SJCRH30 (cell line): ENCODE measurements at regions not wholly inside any gene's neighbourhood (a gene's known extent, or its start where the extent isn't known, plus 50 kb on each side); places are given as distances from the start of the nearest gene placed in this dataset.

ENCODE experiments used
- DNase-seq, 2 experiments: peaks; one replicate each; pipeline ENCODE4 v3.0.0-alpha.2; 2015 to 2020
- H3K27ac ChIP-seq: fragments of 250-450 bp; sonication (Bioruptor Pico); 2 replicates; pipeline ENCODE4 v1.5.1; 2020; ENCODE audit warnings: mild to moderate bottlenecking, moderate library complexity
- H3K27me3 ChIP-seq: fragments of 250-450 bp; sonication (Bioruptor Pico); 2 replicates; pipeline ENCODE4 v1.5.1; 2020; ENCODE audit warnings: mild to moderate bottlenecking, moderate library complexity
- H3K36me3 ChIP-seq: fragments of 250-450 bp; sonication (Bioruptor Pico); 2 replicates; pipeline ENCODE4 v1.5.1; 2020; ENCODE audit warnings: mild to moderate bottlenecking, moderate library complexity
- H3K4me1 ChIP-seq: fragments of 250-450 bp; sonication (Bioruptor Pico); 2 replicates; pipeline ENCODE4 v1.5.1; 2020; ENCODE audit warnings: mild to moderate bottlenecking, moderate library complexity
- H3K4me3 ChIP-seq: fragments of 250-450 bp; sonication (Bioruptor Pico); 2 replicates; pipeline ENCODE4 v1.5.1; 2020; ENCODE audit warnings: mild to moderate bottlenecking, moderate library complexity
- H3K9me3 ChIP-seq: fragments of 250-450 bp; sonication (Bioruptor Pico); replicated peaks from 2 replicates; pipeline ENCODE4 v1.5.1; 2020; ENCODE audit warnings: mild to moderate bottlenecking, moderate library complexity

DNA sequence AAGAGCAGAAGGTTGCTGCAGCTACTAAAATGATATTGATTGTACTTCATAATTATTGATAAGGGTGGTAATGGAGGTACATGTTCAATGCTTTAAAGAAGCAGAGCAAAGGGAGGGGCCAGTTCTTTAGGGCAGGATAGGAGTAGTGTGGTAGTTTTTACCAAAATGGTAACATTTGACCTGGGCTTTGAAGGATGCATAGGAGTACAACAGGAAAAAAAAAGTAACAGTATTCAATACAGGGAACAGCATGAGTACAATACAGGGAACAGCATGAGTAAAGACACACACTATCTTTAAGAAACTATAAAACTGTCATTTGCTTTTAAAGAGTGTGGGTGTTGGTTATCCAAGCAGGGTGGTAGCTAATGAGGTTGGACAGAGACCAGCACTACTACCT, 215.0 kb upstream of the CRY1 start:
- Histone ChIP-seq H3K27me3 (peaks cover 6% of the 10 kb centered on the region; the same call in 1 of the 2 replicates), H3K36me3 (no peaks in the 10 kb centered on the region), H3K9me3 (no peaks in the 10 kb centered on the region; the same call in 1 of the 2 replicates), H3K4me1 (no peaks in the 10 kb centered on the region), H3K27ac (no peak overlapping the region), H3K4me3 (no peak overlapping the region)
- DNase-seq = no peak

GRCh38 chr12:107309020-107309419, 215.7 kb upstream of the CRY1 start:
- Histone ChIP-seq H3K36me3 (no peaks in the 10 kb centered on the region), H3K4me1 (no peaks in the 10 kb centered on the region), H3K27ac (no peak overlapping the region), H3K27me3 (peaks cover 6% of the 10 kb centered on the region; the same call in 1 of the 2 replicates), H3K4me3 (no peak overlapping the region), H3K9me3 (no peaks in the 10 kb centered on the region; the same call in 1 of the 2 replicates)
- DNase-seq = no peak

- no peak for DNase-seq
- peaks cover 6% of the 10 kb centered on the region; the same call in 1 of the 2 replicates for H3K27me3 ChIP-seq
These were observed 217.3 kb upstream of the CRY1 start for GRCh38 chr12:107310621-107311020.

DNA sequence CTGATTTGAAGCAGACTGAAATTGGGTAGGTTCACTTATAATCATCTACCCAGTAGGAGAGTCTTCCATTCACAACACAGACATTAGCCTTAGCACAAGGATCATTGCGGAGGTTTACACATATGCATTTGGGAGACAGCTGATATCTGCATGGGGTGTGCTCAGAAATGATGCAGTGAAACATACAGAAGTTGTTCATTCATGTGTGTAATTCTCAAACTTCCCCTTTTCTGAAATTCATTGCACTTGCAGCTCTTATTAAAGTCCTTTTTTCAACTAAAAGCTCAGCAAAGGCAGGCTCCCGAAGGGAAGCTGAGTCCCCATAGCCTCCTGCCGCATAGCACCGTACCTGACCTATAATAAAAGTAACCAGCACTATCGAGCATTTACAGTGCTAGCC, 218.3 kb upstream of the CRY1 start:
- no peak for DNase-seq
- no peaks in the 10 kb centered on the region; the same call in 1 of the 2 replicates for H3K9me3 ChIP-seq
- H3K27ac ChIP-seq = no peak overlapping the region
- H3K27me3 ChIP-seq = peaks cover 6% of the 10 kb centered on the region; the same call in 1 of the 2 replicates
- H3K36me3 ChIP-seq = no peaks in the 10 kb centered on the region
- no peaks in the 10 kb centered on the region for H3K4me1 ChIP-seq
- no peak overlapping the region for H3K4me3 ChIP-seq

More at GRCh38 chr12:107310621-107311020, 217.3 kb upstream of the CRY1 start:
- no peaks in the 10 kb centered on the region; the same call in 1 of the 2 replicates for H3K9me3 ChIP-seq
- H3K4me1 ChIP-seq = no peaks in the 10 kb centered on the region
- no peaks in the 10 kb centered on the region for H3K36me3 ChIP-seq
- H3K27ac ChIP-seq = no peak overlapping the region
- H3K4me3 ChIP-seq = no peak overlapping the region

GRCh38 chr12:107317751-107318555, 224.6 kb upstream of the CRY1 start:
- no peaks in the 10 kb centered on the region for H3K36me3 ChIP-seq
- no peaks in the 10 kb centered on the region for H3K4me1 ChIP-seq
- H3K9me3 ChIP-seq = no peaks in the 10 kb centered on the region
- peaks cover 3% of the 10 kb centered on the region; the same call in 1 of the 2 replicates for H3K27me3 ChIP-seq
- peak; percentile 69 to 75 for DNase-seq
- H3K4me3 ChIP-seq = peak overlapping the region; percentile 56
- no peak overlapping the region for H3K27ac ChIP-seq

GRCh38 chr12:107318556-107318805, 225.1 kb upstream of the CRY1 start:
- Histone ChIP-seq H3K27me3 (no peaks in the 10 kb centered on the region; the same call in 1 of the 2 replicates), H3K9me3 (no peaks in the 10 kb centered on the region), H3K27ac (no peak overlapping the region), H3K4me3 (peak overlapping the region; percentile 56), H3K36me3 (no peaks in the 10 kb centered on the region), H3K4me1 (no peaks in the 10 kb centered on the region)
- DNase-seq = no peak

DNA sequence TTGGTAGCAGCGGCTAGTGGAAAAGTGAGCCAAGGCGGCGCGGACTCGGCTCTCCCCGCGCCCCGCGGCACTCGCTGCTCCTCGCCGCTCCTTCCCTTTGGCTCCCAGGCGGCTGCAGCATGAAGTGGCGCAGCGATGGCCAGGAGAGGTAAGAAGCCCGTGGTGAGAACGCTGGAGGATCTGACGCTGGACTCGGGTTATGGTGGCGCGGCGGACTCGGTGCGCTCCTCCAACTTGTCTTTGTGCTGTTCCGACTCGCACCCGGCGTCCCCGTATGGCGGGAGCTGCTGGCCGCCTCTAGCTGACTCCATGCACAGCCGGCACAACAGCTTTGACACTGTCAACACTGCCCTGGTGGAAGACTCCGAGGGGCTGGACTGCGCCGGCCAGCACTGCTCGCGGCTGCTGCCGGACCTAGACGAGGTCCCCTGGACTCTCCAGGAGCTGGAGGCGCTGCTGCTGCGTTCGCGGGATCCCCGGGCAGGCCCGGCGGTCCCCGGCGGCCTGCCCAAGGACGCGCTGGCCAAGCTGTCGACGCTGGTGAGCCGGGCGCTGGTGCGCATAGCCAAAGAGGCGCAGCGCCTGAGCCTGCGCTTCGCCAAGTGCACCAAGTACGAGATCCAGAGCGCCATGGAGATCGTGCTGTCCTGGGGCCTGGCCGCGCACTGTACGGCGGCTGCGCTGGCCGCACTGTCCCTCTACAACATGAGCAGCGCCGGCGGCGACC, 225.6 kb upstream of the CRY1 start:
- Histone ChIP-seq H3K27ac (no peak overlapping the region), H3K9me3 (no peaks in the 10 kb centered on the region), H3K4me3 (peak overlapping the region; percentile 56), H3K36me3 (no peaks in the 10 kb centered on the region), H3K27me3 (no peaks in the 10 kb centered on the region), H3K4me1 (no peaks in the 10 kb centered on the region)
- no peak for DNase-seq

DNA sequence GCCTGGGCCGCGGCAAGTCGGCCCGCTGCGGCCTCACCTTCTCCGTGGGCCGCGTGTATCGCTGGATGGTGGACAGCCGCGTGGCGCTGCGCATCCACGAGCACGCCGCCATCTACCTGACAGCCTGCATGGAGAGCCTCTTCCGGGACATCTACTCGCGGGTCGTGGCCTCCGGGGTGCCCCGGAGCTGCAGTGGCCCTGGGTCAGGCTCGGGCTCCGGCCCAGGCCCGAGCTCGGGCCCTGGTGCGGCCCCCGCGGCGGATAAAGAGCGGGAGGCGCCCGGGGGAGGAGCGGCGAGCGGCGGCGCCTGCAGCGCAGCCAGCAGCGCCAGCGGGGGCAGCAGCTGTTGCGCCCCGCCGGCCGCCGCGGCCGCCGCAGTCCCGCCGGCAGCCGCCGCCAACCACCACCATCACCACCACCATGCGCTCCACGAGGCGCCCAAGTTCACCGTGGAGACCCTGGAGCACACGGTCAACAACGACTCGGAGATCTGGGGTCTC, 226.2 kb upstream of the CRY1 start:
- peak overlapping the region; percentile 60 for H3K27ac ChIP-seq
- H3K27me3 ChIP-seq = no peaks in the 10 kb centered on the region
- no peaks in the 10 kb centered on the region for H3K36me3 ChIP-seq
- no peak for DNase-seq
- H3K4me3 ChIP-seq = peak overlapping the region; percentile 56
- no peaks in the 10 kb centered on the region for H3K4me1 ChIP-seq
- no peaks in the 10 kb centered on the region for H3K9me3 ChIP-seq

GRCh38 chr12:107320033-107320928, 226.9 kb upstream of the CRY1 start:
- no peaks in the 10 kb centered on the region for H3K36me3 ChIP-seq
- peak overlapping the region; percentile 56 for H3K4me3 ChIP-seq
- no peak for DNase-seq
- H3K27me3 ChIP-seq = no peaks in the 10 kb centered on the region
- no peaks in the 10 kb centered on the region for H3K4me1 ChIP-seq
- peak overlapping the region; percentile 60 for H3K27ac ChIP-seq
- no peaks in the 10 kb centered on the region for H3K9me3 ChIP-seq

GRCh38 chr12:107320929-107321631, 227.7 kb upstream of the CRY1 start:
- H3K27me3 ChIP-seq = no peaks in the 10 kb centered on the region
- no peak overlapping the region for H3K27ac ChIP-seq
- no peak for DNase-seq
- H3K4me3 ChIP-seq = peak overlapping the region; percentile 56
- H3K4me1 ChIP-seq = no peaks in the 10 kb centered on the region
- no peaks in the 10 kb centered on the region for H3K9me3 ChIP-seq
- no peaks in the 10 kb centered on the region for H3K36me3 ChIP-seq

DNA sequence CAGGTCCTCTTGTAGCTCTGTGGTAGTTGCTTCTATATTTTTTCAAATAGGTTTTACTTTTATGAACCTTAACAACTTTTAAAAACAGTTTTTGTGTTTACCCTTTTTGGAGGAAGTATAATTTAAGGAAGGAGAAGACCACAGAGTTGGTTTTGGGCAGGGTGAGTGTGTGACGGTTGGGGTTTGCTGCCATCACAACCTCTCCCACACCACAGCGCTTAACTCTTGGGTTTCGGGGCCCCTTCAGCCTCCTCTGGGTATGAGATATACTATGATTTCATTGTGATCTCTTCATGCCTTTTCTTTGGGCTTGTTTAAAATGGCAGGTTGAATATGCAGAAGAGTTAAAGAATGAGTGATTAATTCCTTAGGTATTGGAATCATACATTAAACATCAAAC, 228.7 kb upstream of the CRY1 start:
- no peaks in the 10 kb centered on the region for H3K4me1 ChIP-seq
- DNase-seq = no peak
- no peaks in the 10 kb centered on the region for H3K36me3 ChIP-seq
- no peaks in the 10 kb centered on the region for H3K27me3 ChIP-seq
- no peaks in the 10 kb centered on the region for H3K9me3 ChIP-seq
- no peak overlapping the region for H3K27ac ChIP-seq
- H3K4me3 ChIP-seq = no peak overlapping the region

DNA sequence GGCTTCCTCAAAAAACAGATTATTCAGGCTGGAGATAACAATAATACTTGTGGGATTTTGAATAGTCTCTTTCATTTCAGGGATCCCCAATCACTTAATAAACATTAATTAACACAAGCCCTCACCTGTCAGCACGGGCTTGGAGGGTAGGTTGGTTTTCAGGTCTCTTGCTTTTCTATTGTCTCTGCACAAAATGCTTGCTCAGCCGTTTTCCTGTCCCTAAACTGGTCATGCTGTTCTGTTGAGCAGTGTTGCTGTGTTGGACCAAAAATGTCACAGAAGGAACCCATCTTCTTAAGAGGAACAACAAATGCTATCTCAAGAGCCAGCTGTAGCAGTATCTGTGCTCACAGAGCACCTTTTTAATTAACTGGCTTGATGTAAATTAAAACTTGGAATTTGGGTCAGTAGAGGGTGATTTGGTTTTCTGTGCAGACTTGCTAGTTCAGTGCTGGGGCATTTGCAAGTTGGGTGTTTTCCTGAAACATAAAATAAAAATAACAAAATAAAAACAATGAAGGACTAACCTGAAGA, 231.8 kb upstream of the CRY1 start:
- Histone ChIP-seq H3K36me3 (no peaks in the 10 kb centered on the region), H3K4me1 (peaks cover 25% of the 10 kb centered on the region), H3K4me3 (no peak overlapping the region), H3K9me3 (no peaks in the 10 kb centered on the region), H3K27me3 (no peaks in the 10 kb centered on the region), H3K27ac (no peak overlapping the region)
- DNase-seq = no peak

DNA sequence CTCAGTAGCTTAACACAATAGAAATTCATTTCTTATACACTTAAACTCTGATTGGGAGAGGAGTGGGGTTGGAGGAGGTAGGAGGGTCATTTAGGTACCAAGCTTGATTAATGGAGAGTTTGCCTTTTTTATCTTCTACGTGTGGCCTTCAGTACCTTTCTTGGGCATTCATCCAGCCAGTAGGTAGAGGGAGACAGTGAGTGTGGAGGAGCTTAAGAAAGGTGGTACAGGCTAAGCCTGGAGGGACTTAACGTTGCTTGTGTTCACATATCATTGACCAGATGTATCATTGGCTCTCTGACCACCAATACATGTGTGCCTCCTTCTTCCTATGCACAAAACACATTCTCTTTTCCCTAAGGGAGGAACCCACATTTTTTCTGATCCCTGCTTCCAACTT, 232.9 kb upstream of the CRY1 start:
- Histone ChIP-seq H3K27me3 (no peaks in the 10 kb centered on the region), H3K36me3 (no peaks in the 10 kb centered on the region), H3K4me1 (peaks cover 36% of the 10 kb centered on the region), H3K4me3 (no peak overlapping the region), H3K9me3 (no peaks in the 10 kb centered on the region), H3K27ac (no peak overlapping the region)
- DNase-seq = no peak

- Histone ChIP-seq H3K4me1 (peaks cover 45% of the 10 kb centered on the region), H3K4me3 (no peak overlapping the region), H3K9me3 (no peaks in the 10 kb centered on the region), H3K27ac (no peak overlapping the region; the same call in 1 of the 2 replicates), H3K36me3 (no peaks in the 10 kb centered on the region), H3K27me3 (no peaks in the 10 kb centered on the region)
- DNase-seq = no peak
These were observed 234.4 kb upstream of the CRY1 start for GRCh38 chr12:107327651-107328182.
